HG03139 (cell line): ENCODE measurements at regions not wholly inside any gene's neighbourhood (a gene's known extent, or its start where the extent isn't known, plus 50 kb on each side); places are given as distances from the start of the nearest gene placed in this dataset.
"Not testable (repeated sequence)": the region's sequence is repeated elsewhere in the genome, so short reads cannot be mapped to it uniquely, and the experiment has no call there.

Source experiments
- ATAC-seq: cut with Tn5 transposase; IDR thresholded peaks from one replicate; pipeline ENCODE4 v1.9.1; 2021; ENCODE audit not compliant: unreplicated experiment

GRCh38 chr16:60200161-60200560 lies 1466.0 kb upstream of the GOT2 start:
- no peak for ATAC-seq

GRCh38 chr16:60199150-60199549 lies 1465.0 kb upstream of the GOT2 start:
- ATAC-seq: no peak

DNA sequence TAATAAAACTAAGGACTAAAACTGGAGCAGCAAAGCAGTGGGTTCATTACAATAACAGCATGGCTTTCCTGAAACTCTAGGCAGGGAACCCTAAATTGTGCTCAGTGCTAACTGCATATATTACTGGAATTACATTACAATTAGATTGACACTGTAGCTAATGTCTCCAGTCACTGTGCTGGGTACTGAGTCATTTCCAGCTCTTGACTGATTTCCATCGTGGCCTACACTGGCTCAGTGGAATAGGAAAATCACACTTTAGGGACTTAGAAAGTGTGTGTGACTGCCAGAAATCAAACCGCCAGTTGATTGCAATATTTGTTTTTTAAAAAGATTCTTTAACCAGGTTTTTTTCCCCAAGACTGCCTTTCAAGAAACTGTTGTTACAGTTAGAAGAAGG lies 1447.4 kb upstream of the GOT2 start:
- ATAC-seq: no peak

DNA sequence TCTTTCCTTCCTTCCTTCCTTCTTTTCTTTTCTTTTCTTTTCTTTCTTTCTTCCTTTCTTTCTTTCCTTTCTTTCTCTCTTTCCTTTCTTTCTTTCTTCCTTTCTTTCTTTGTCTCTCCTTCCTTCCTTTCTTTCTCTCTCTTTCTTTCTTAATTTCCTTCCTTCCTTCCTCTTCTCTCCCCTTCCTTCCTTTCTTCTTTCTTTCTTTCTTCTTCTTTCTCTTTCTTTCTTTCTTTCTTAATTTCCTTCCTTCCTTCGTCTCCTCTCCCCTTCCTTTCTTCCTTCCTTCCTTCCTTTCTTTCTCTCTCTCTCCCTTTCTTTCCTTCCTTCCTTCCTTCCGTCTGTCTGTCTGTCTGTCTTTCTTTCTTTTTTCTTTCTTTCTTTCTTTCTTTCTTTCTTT lies 1446.5 kb upstream of the GOT2 start:
- no peak for ATAC-seq

- no peak for ATAC-seq
Observed at GRCh38 chr16:60170196-60170595, 1436.1 kb upstream of the GOT2 start.

GRCh38 chr16:60166111-60166510 lies 1432.0 kb upstream of the GOT2 start:
- no peak for ATAC-seq

GRCh38 chr16:60151987-60152386 lies 1417.9 kb upstream of the GOT2 start:
- no peak for ATAC-seq

DNA sequence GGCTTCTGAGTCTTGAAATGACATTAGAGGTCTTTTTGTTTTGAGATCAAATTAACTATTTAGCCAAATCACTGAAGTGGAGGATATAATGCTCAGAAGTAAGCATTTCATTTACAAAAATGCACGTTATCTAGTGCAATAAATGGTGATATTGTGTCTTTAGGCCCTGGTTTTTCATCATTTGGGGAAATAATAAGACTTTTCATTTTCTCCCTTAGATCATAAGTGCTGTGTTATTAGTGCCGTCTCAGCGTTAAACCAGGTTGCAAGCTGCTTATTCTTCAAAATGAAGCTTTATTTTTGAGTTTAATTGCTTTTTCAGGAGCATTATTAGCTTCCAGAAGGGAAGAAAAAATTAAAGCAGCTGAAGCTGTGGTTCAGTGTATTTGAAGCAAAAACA lies 1416.8 kb upstream of the GOT2 start:
- ATAC-seq: no peak

DNA sequence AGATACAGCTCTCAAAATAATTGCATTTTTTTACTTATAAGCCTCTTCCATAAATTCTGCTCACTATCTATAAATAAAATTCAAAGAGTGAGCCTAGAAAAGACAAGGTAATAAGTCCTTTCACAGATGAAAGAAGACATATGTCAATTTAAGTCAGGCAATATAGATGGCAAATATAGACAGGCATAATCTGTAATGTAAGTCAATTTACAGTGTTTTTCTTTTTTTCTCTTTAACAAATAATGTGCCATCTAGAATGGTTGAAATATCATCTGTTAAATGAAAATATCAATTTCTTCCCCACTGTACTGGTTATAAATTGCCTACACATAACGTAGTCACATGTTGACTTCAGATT lies 1409.2 kb upstream of the GOT2 start:
- no peak for ATAC-seq

GRCh38 chr16:60142619-60143347 lies 1408.7 kb upstream of the GOT2 start:
- no peak for ATAC-seq

GRCh38 chr16:60137891-60138290 lies 1403.8 kb upstream of the GOT2 start:
- no peak for ATAC-seq

DNA sequence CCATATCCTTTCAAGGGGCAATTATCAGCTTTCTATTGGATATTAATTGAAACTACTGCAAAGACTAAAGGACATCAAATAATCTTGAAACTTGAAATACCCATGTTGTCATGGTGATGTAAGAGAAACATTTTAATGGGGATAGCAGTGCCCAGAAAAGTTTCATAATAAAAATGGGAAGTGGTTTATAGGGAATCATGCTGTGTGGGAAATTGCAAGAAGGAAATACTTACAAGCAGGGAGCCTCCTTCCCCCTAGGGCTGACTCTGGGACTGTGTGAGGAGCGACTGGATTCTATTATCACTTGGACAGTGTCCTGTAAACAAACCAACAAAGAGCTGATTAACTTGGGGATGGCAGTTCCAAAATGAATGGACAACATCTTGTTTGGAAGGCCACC lies 1393.1 kb upstream of the GOT2 start:
- ATAC-seq: no peak

DNA sequence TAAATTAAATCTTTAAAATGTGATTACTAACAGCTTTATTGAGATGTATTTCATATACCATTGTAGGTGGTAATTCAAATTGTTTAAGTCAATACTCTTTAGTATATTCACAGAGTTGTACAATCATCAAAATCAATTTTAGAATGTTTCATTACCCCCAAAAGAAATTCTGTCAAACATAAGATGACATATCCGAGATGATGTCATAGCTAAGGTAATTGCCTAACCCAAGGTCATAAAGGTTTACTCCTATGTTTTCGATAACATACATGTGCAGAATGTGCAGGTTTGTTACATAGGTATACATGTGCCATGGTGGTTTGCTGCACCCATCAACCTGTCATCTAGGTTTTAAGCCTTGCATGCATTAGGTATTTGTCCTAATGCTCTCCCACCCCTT lies 1392.0 kb upstream of the GOT2 start:
- ATAC-seq: not testable (repeated sequence)

DNA sequence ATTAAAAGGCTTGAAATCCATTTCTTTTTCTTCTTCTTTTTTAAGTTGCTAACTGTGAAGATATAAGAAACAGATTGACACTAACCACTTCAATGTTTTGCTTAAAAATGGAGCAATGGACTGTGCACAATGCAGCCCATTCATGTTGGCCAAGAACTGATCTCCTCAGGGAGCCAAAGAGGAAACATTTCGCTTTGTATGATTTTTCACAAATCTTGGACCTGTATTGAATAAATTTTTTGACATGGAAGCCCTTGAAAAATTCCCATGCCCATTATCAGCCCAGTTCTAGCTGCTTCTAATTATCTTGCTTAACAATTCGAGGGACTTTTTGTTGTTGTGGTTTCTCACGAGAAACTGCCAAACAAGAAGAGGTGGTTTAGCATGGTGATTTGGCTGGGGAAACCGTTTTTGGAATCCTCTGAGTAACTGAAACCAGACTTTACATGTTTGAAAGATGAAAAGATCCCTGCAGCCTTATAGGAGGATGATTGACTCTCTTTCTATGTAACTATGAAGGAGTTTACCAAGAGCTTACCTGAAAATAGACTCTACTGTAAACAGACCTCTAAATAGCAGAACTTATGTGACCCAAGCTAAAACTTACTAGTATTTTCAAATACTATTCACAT lies 1389.4 kb upstream of the GOT2 start:
- ATAC-seq: no peak

DNA sequence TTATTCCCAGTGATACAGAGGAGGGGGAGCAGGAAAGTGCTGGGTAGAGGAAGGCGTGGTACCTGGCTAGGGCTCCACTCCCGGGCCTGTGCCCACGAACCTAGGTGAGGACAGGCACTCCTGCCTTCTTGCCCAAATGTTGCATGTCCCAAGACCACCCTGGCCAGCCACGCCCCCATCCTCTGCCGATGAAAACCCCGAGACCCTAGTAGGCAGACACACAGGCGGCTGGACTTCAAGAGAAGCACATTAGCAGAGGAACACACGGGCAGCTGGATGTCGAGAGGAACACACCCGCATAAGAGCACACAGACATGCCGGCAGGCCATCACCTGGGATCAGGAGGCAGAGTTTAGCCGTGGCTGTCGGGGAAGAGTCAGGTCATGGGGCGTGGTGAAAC lies 1386.5 kb upstream of the GOT2 start:
- no peak for ATAC-seq

GRCh38 chr16:60110531-60110930 lies 1376.4 kb upstream of the GOT2 start:
- no peak for ATAC-seq

DNA sequence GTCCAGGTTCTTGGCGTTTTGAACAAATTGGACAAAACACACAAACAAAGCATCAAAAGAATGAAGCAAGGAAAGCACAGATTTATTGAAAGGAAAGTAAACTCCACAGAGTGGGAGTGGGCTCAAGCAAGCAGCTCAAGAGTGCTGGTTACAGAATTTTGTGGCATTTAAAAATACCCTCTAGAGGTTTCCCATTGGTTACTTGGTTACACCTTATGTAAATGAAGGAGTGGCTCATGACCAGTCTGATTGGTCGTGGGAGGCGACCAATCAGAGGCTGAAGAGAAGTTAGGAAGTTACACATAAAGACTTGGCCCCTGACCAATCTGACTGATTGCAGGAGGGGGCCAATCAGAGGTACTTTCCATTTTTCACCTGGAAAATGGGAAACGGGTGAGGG lies 1373.8 kb upstream of the GOT2 start:
- no peak for ATAC-seq

DNA sequence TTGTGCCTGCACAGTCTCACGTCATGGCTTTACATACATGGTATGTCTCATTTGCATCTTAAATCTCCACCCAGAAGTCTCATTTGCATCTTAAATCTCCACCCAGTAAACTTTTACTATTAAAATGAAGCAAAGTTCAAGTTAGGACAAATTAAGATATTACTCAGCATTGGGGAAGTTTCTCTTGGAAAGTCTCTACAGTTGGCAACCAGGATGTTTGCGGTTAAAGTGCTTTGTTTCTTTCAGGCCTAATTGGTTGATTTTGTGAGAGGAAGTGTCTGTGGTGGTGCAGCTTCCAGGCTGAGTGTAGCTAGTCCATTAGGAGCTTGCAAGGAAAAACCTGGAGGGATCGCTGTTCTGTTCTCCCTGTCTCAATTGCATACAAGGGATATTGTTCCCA lies 1373.3 kb upstream of the GOT2 start:
- ATAC-seq: no peak

DNA sequence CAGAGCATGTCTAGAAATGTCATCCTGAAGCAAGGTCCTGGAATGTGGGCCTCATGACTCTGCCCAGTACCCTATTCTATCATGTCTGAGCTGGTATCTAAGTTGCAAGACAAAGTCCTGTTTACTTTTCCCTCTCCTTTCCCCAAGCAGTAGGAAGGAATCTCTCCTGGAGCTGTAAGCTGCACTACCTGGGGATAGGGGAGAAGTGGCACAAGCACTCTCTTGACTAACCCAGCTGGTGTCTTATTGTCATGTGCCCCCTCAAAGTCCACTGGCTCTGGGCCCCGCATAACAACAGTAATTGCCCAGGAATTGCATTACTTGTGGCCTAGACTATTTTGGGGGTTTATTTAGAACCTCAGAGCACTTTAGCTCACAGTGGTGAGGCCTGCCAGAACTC lies 1366.3 kb upstream of the GOT2 start:
- no peak for ATAC-seq

- no peak for ATAC-seq
Observed at GRCh38 chr16:60091529-60091928, 1357.4 kb upstream of the GOT2 start.

DNA sequence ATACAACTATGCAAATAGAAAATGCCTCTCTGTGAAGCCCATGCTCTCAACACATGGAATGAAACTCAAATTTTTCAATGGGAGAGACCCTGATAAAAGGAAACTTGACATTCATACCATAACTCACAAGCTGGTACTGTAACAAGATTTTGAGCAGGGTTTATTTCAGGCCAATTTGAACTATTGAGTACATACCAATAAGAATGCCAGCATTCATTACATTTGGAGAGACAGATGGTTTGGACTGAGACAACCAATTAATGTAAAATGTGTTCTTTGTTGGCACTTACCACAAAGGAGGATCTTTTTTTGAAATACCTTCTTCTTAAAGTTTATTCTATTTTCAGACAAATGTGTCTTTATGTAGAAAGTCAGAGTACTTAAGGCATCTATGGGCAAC lies 1357.0 kb upstream of the GOT2 start:
- no peak for ATAC-seq

GRCh38 chr16:60087530-60087929 lies 1353.4 kb upstream of the GOT2 start:
- no peak for ATAC-seq

- not testable (repeated sequence) for ATAC-seq
Observed at GRCh38 chr16:60078819-60079218, 1344.7 kb upstream of the GOT2 start.
